Endothelial cell of umbilical vein (primary cell): ENCODE measurements at regions not wholly inside any gene's neighbourhood (a gene's known extent, or its start where the extent isn't known, plus 50 kb on each side); places are given as distances from the start of the nearest gene placed in this dataset.
A peak's percentile ranks its signal among the peaks of the same experiment; 100 is the strongest.

Source experiments
- BruUV-seq: library from RNA; stranded (reverse); fragments of 400-500 nt; replicated peaks from 2 replicates; lab custom pipeline; 2021; lab: Mats Ljungman, UMichigan
- CTCF ChIA-PET: fragments of 300-600, 350-600 bp; sonication (Branson Sonifier 250); formaldehyde crosslinking; loops from one replicate; lab custom pipeline; 2021; ENCODE audit warnings: antibody characterized with exemption, inconsistent platforms; lab: Charles Lee
- POLR2A ChIA-PET: fragments of 300-600, 350-600 bp; sonication (Branson Sonifier 250); formaldehyde crosslinking; loops from one replicate; lab custom pipeline; 2021; ENCODE audit warnings: antibody characterized with exemption, inconsistent platforms; lab: Charles Lee
- DNase-seq: peaks from one replicate; pipeline ENCODE4 v3.0.0-alpha.2; 2011; ENCODE audit warnings: low read depth, low spot score
- FAIRE-seq: peaks from 2 replicates; lab custom pipeline; 2011; peaks lifted over from hg19 to GRCh38; lab: Jason Lieb, UNC
- H2AFZ ChIP-seq: 2 replicates; pipeline ENCODE4 v1.6.0; 2012; ENCODE audit warnings: low read depth, low read length, control low read depth, inconsistent platforms
- H3K27ac ChIP-seq: 2 replicates; pipeline ENCODE4 v1.5.1; 2011; ENCODE audit warnings: low read depth, mild to moderate bottlenecking, control low read depth, low read length, moderate library complexity; ENCODE audit not compliant: insufficient read depth
- H3K27me3 ChIP-seq, 2 experiments: 2 replicates each; pipeline versions ENCODE4 v1.6.0 to v1.6.1; 2011; ENCODE audit warnings: low read length in 2 of 2, mixed read lengths in 1 of 2; ENCODE audit not compliant: control insufficient read depth in 2 of 2, insufficient read depth in 2 of 2
- H3K36me3 ChIP-seq, 2 experiments: 2 replicates in 1 of 2; 3 replicates in 1 of 2; pipeline ENCODE4 v1.5.1; 2011; ENCODE audit warnings: low read length in 2 of 2, mild to moderate bottlenecking in 1 of 2, moderate library complexity in 1 of 2; ENCODE audit not compliant: control insufficient read depth in 2 of 2, insufficient read depth in 2 of 2; ENCODE audit errors: extremely low read depth in 1 of 2
- H3K4me1 ChIP-seq: 3 replicates; pipeline ENCODE4 v1.5.1; 2011; ENCODE audit warnings: mild to moderate bottlenecking, low read length; ENCODE audit not compliant: control insufficient read depth, insufficient read depth; ENCODE audit errors: extremely low read depth
- H3K4me2 ChIP-seq: 2 replicates; pipeline ENCODE4 v1.6.1; 2011; ENCODE audit warnings: low read length, control low read depth, mixed read lengths; ENCODE audit not compliant: insufficient read depth
- H3K4me3 ChIP-seq, 3 experiments: fragments of 200-600 bp in 1 of 3; sonication (generic), shearing (Covaris generic) in 1 of 3; replicated peaks in 1 of 3; 2 replicates each; pipeline ENCODE4 v1.5.1; 2011 to 2016; ENCODE audit warnings: control low read depth in 3 of 3, low read length in 3 of 3, mild to moderate bottlenecking in 2 of 3, inconsistent platforms in 1 of 3, low read depth in 1 of 3, moderate library complexity in 1 of 3; ENCODE audit not compliant: insufficient read depth in 1 of 3
- H3K79me2 ChIP-seq: 2 replicates; pipeline ENCODE4 v1.6.0; 2012; ENCODE audit warnings: low read length, inconsistent platforms; ENCODE audit not compliant: control insufficient read depth, insufficient read depth
- H3K9ac ChIP-seq: replicated peaks from 2 replicates; pipeline ENCODE3; 2011; ENCODE audit warnings: low read length, control low read depth; ENCODE audit not compliant: insufficient read depth; ENCODE audit errors: extremely low read depth
- H3K9me1 ChIP-seq: replicated peaks from 3 replicates; pipeline ENCODE4 v1.6.0; 2011; ENCODE audit warnings: mild to moderate bottlenecking, low read length; ENCODE audit not compliant: control insufficient read depth, insufficient read depth; ENCODE audit errors: extremely low read depth
- H3K9me3 ChIP-seq: replicated peaks from 2 replicates; pipeline ENCODE4 v1.5.1; 2012; ENCODE audit warnings: low read length, inconsistent platforms; ENCODE audit not compliant: control insufficient read depth, insufficient read depth
- H4K20me1 ChIP-seq: replicated peaks from 2 replicates; pipeline ENCODE3; 2011; ENCODE audit warnings: mild to moderate bottlenecking, low read length; ENCODE audit not compliant: control insufficient read depth, insufficient read depth; ENCODE audit errors: extremely low read depth
- EZH2 ChIP-seq: IDR thresholded peaks from 2 replicates; pipeline ENCODE4 v1.6.1; 2012; ENCODE audit warnings: borderline replicate concordance, low read depth, mild to moderate bottlenecking, moderate library complexity, low read length, inconsistent platforms; ENCODE audit not compliant: severe bottlenecking
- FOS ChIP-seq: IDR thresholded peaks from 2 replicates; pipeline ENCODE4 v1.6.1; 2011; ENCODE audit warnings: mild to moderate bottlenecking, low read length, moderate library complexity, borderline replicate concordance; ENCODE audit not compliant: insufficient read depth
- GATA2 ChIP-seq: IDR thresholded peaks from 2 replicates; pipeline ENCODE4 v1.7.0; 2011; ENCODE audit warnings: low read depth, mild to moderate bottlenecking, moderate library complexity, mixed read lengths, low read length; ENCODE audit not compliant: insufficient read length, insufficient read depth
- JUN ChIP-seq: IDR thresholded peaks from 2 replicates; pipeline ENCODE4 v1.6.1; 2011; ENCODE audit warnings: borderline replicate concordance, low read depth; ENCODE audit not compliant: insufficient read length, insufficient read depth
- POLR2A ChIP-seq: IDR thresholded peaks from 2 replicates; pipeline ENCODE4 v1.6.1; 2012; ENCODE audit warnings: low read depth, mild to moderate bottlenecking, control low read depth, low read length
- POLR2AphosphoS5 ChIP-seq: IDR thresholded peaks from 2 replicates; pipeline ENCODE4 v1.6.1; 2012; ENCODE audit warnings: low read depth, mild to moderate bottlenecking, control low read depth, low read length, moderate library complexity; ENCODE audit not compliant: insufficient read depth
- dilution Hi-C: fragments of 300-500 bp; cut with MboI; formaldehyde crosslinking; loops from one replicate; pipeline ENCODE4 v1.15.0; 2019; ENCODE audit warnings: low sequenced_read_pairs; ENCODE audit not compliant: extremely low pct_ligation_motif_present
- intact Hi-C: fragments of 100-400 bp; cut with micrococcal nuclease; formaldehyde crosslinking; loops from one replicate; pipeline ENCODE4 v1.10.0; 2022
- TF ChIP-seq, protein P1 (sequence below), 2 donors: IDR thresholded peaks; 1 replicate in 1 of 2; 2 replicates in 1 of 2; pipeline ENCODE4 v1.5.1; 2011; ENCODE audit warnings: low read length in 2 of 2, mild to moderate bottlenecking in 2 of 2, moderate library complexity in 2 of 2, control low read depth in 1 of 2, inconsistent platforms in 1 of 2, low read depth in 1 of 2; ENCODE audit not compliant: insufficient read depth in 1 of 2; ENCODE audit errors: extremely low read depth in 1 of 2

DNA sequence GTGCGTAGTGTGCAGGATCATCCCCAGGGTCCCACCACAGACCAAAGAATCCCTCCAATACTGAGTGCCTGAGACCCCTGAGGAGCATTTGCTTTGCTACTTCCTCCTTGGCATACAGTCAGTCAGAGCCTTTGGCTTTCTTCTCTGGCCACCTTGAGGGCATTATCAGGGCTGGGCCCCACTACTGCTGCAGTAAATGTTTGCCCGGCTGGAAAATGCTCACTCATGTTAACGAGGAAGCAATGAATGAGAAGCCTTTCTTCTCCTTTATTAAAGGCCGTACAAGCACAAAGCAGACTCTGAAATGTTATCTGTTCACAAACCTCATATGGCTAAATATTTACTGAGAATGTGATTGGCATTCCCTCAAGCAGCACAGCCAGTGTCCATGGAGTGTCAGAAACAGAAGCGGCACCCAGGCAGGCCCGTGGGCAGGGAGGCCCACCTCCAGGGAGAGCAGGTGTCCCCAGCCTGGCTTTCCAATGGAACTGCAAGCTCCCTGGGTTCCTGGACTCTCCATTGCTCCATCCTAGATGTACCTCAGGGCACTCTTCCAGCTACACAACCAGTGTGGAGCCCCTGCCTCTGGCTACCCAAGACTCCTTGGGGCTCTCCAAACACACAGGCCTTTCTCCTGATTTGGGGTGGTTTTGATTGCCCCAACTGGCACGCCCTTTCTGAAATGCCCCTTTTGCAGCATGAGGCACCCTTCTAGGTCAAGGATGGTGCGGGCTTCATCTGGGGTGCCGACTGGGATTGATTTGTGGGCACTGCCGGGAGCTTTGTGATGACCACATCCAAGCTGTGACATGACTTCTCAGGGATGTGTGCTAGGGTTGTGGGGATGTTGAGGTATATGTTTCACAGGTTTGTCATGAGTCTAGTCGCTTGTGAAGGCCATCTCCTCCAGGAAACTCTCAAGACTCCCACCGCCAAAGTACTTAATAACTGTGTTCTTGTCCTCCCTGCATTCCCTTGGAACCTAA lies 195.6 kb downstream of the FAM43A start:
- Histone ChIP-seq H3K9ac (no peak overlapping the region), H3K9me3 (peaks cover 2% of the 10 kb centered on the region), H3K36me3 (no peaks in the 10 kb centered on the region), H4K20me1 (no peaks in the 10 kb centered on the region), H3K4me1 (peaks cover 30% of the 10 kb centered on the region), H3K4me2 (no peak overlapping the region), H3K4me3 (no peak overlapping the region), H3K9me1 (no peaks in the 10 kb centered on the region), H3K79me2 (no peaks in the 10 kb centered on the region), H3K27me3 (no peaks in the 10 kb centered on the region), H2AFZ (no peak overlapping the region), H3K27ac (no peak overlapping the region)
- DNase-seq = peak; percentile 3
- no peak for FAIRE-seq
- BruUV-seq = no TSS peak
- dilution Hi-C loops (no loop called here), intact Hi-C loops (loop anchor here (5.0 kb wide), 3 partner anchors 221 to 381 kb away; no protein-coding TSS in a partner anchor)
- no peak for TF ChIP-seq GATA2
- CTCF ChIA-PET = no interaction called here
- POLR2A ChIA-PET = no interaction called here

DNA sequence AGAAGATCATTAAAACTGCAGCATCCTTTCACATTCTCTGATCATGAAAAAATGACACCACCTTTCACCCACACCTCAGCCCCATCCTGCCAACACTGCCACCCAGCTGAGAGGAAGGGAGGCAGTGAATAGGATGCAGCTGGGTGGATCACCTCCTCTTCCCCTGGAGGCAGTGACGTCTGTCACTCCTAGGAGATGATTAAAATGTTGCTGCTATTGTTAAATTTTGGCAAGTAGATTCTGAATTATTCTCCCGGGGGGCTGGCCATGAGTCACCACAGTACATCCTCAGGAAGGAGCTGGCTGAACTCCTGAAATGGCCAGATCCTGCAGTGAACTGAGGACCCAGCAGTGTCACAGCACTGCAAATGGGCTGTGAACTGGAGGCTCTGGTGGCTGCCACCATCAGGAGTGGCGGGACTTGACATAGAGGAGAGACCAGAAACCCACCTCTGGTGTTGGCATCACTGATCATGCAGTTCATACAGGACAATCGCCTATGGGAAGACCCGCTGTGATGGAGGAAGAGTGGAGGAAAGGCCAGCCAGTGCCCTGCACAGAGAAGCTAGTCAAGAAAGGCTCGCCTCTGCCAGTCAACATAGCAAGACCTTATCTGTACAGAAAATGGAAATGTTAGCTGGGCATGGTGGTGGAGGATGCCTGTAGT lies 199.1 kb downstream of the FAM43A start:
- TF ChIP-seq JUN = peak; percentile 91
- peak; percentile 60 for TF ChIP-seq POLR2AphosphoS5
- TF ChIP-seq FOS = peak; percentile 90
- peak; percentile 50 for TF ChIP-seq GATA2
- TF ChIP-seq, protein P1, sequence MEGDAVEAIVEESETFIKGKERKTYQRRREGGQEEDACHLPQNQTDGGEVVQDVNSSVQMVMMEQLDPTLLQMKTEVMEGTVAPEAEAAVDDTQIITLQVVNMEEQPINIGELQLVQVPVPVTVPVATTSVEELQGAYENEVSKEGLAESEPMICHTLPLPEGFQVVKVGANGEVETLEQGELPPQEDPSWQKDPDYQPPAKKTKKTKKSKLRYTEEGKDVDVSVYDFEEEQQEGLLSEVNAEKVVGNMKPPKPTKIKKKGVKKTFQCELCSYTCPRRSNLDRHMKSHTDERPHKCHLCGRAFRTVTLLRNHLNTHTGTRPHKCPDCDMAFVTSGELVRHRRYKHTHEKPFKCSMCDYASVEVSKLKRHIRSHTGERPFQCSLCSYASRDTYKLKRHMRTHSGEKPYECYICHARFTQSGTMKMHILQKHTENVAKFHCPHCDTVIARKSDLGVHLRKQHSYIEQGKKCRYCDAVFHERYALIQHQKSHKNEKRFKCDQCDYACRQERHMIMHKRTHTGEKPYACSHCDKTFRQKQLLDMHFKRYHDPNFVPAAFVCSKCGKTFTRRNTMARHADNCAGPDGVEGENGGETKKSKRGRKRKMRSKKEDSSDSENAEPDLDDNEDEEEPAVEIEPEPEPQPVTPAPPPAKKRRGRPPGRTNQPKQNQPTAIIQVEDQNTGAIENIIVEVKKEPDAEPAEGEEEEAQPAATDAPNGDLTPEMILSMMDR (IDR thresholded peaks at IDR 0.05; ENCODE audit: extremely low read depth in 1 of 2, insufficient read depth in 1 of 2, low read depth in 1 of 2, low read length in 2 of 2) = peak in 1 of 2 donors; percentile 1
- no peak for TF ChIP-seq POLR2A
- no peak for TF ChIP-seq EZH2
- Histone ChIP-seq H3K9me3 (peaks cover 2% of the 10 kb centered on the region), H4K20me1 (no peaks in the 10 kb centered on the region), H3K36me3 (no peaks in the 10 kb centered on the region), H3K4me2 (peak overlapping the region; percentile 27), H3K4me1 (peaks cover 20% of the 10 kb centered on the region), H2AFZ (no peak overlapping the region), H3K79me2 (no peaks in the 10 kb centered on the region), H3K27me3 (no peaks in the 10 kb centered on the region), H3K4me3 (no peak overlapping the region), H3K27ac (peak overlapping the region; percentile 66), H3K9me1 (no peaks in the 10 kb centered on the region), H3K9ac (no peak overlapping the region)
- ChIA-PET POLR2A (interaction anchor here (1.5 to 1.8 kb wide), 3 partner anchors 46 to 197 kb away, joined by 4 to 6 read pairs (median 5); no protein-coding TSS in a partner anchor), CTCF (interaction anchor here (0.7 to 1.9 kb wide), 9 partner anchors 13 to 197 kb away, joined by 3 to 18 read pairs (median 3); no protein-coding TSS in a partner anchor)
- FAIRE-seq (peak; percentile 72), DNase-seq (peak; percentile 83)
- intact Hi-C loops (loop anchor here (1.0 to 5.0 kb wide), 8 partner anchors 17 to 378 kb away; no protein-coding TSS in a partner anchor), dilution Hi-C loops (no loop called here)
- BruUV-seq = no TSS peak
